Mesothelial cell of epicardium (in vitro differentiated cells): ENCODE measurements at regions not wholly inside any gene's neighbourhood (a gene's known extent, or its start where the extent isn't known, plus 50 kb on each side); places are given as distances from the start of the nearest gene placed in this dataset.

Experiments used
- DNase-seq, 2 experiments: peaks; one replicate each; pipeline ENCODE4 v3.0.0; 2021; ENCODE audit warnings: low spot score in 2 of 2; ENCODE audit not compliant: unreplicated experiment in 2 of 2
- H3K27ac Mint-ChIP-seq: 2 replicates; pipeline ENCODE4 v1.8.0; 2021; ENCODE audit warnings: mixed read lengths
- H3K27me3 Mint-ChIP-seq: 2 replicates; pipeline ENCODE4 v1.8.0; 2021; ENCODE audit warnings: low read depth, mixed read lengths
- H3K36me3 Mint-ChIP-seq: 2 replicates; pipeline ENCODE4 v1.8.0; 2021; ENCODE audit warnings: mixed read lengths
- H3K4me1 Mint-ChIP-seq: 2 replicates; pipeline ENCODE4 v1.8.0; 2021; ENCODE audit warnings: mixed read lengths
- H3K4me3 Mint-ChIP-seq: 2 replicates; pipeline ENCODE4 v1.8.0; 2021; ENCODE audit warnings: mild to moderate bottlenecking, moderate library complexity, mixed read lengths
- H3K9me3 Mint-ChIP-seq: 2 replicates; pipeline ENCODE4 v1.8.0; 2021; ENCODE audit warnings: mixed read lengths
- CTCF ChIP-seq: fragments of 200-600 bp; sonication (generic); IDR thresholded peaks from one replicate; pipeline ENCODE4 v1.5.0; 2021; ENCODE audit warnings: antibody characterized with exemption; ENCODE audit not compliant: unreplicated experiment

DNA sequence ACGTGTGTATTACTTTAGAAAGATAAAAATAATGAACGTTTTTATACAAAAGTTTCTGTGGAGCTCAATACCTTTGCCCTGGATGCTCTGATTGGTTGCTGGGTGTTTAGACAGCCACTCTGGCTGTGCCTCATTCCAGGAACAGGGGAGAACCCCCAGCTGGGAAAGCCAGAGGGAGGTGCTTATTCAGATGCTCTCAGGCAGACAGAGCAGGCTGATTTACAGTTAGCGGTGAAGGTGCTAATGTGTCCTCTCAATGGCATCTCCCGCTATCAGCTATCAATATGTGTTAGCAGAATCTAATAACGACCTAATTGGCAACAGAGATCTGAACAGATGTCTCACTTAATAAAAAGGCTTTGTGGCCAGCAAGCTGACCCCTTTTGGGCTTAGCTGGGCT is 402.3 kb downstream of the NUAK1 start:
- TF ChIP-seq CTCF, result no peak
- H3K27me3 Mint-ChIP-seq, result no peaks in the 10 kb centered on the region
- H3K36me3 Mint-ChIP-seq, result no peaks in the 10 kb centered on the region
- no peak overlapping the region for H3K4me3 Mint-ChIP-seq
- DNase-seq, result no peak
- H3K9me3 Mint-ChIP-seq, result no peaks in the 10 kb centered on the region
- H3K4me1 Mint-ChIP-seq, result peaks cover 11% of the 10 kb centered on the region
- no peak overlapping the region for H3K27ac Mint-ChIP-seq

DNA sequence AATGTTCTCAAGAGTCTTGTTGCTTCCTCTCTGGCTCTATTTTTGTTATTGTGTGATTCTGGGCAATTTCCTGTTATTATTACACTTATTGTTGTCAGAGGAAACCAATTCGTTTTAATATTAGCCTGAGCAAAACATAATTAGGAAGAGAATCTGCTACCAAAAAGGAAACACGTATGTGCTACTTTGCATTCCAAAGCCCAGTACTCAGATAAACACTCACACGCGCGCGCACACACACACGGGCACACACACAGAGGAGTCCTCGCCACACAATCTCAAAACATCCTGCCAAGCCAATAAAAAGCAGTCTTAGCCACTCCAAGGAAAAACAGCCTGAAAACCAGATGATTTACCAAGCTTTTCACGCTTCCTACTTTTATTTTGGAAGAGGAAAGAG is 400.7 kb downstream of the NUAK1 start:
- H3K36me3 Mint-ChIP-seq, result no peaks in the 10 kb centered on the region
- no peaks in the 10 kb centered on the region for H3K27me3 Mint-ChIP-seq
- no peak overlapping the region for H3K27ac Mint-ChIP-seq
- no peak for TF ChIP-seq CTCF
- no peak overlapping the region for H3K4me3 Mint-ChIP-seq
- peaks cover 16% of the 10 kb centered on the region for H3K4me1 Mint-ChIP-seq
- DNase-seq, result no peak
- H3K9me3 Mint-ChIP-seq, result no peaks in the 10 kb centered on the region

DNA sequence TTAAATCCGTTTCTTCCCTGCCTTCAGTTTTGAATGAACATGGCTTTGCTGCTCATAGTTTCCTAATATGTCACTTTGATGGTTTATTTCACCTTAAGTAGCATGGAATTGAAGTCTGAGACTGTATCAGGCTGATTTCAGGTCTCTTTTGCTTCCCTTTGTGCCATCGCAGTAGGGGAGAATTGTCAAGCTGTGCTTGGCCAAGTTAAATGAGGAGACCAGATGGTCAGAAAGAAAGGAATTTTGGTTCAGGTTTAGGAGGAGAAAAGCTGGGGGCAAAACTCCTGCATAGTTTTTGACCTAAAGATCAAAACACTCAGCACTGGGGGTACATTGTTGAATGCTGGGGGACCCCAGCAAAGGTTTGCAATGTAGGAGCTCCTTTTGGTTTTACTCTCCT is 398.4 kb downstream of the NUAK1 start:
- H3K9me3 Mint-ChIP-seq, result no peaks in the 10 kb centered on the region
- no peak overlapping the region for H3K4me3 Mint-ChIP-seq
- DNase-seq, result no peak
- H3K27ac Mint-ChIP-seq, result no peak overlapping the region
- no peak for TF ChIP-seq CTCF
- H3K27me3 Mint-ChIP-seq, result no peaks in the 10 kb centered on the region
- peaks cover 16% of the 10 kb centered on the region for H3K4me1 Mint-ChIP-seq
- no peaks in the 10 kb centered on the region for H3K36me3 Mint-ChIP-seq

DNA sequence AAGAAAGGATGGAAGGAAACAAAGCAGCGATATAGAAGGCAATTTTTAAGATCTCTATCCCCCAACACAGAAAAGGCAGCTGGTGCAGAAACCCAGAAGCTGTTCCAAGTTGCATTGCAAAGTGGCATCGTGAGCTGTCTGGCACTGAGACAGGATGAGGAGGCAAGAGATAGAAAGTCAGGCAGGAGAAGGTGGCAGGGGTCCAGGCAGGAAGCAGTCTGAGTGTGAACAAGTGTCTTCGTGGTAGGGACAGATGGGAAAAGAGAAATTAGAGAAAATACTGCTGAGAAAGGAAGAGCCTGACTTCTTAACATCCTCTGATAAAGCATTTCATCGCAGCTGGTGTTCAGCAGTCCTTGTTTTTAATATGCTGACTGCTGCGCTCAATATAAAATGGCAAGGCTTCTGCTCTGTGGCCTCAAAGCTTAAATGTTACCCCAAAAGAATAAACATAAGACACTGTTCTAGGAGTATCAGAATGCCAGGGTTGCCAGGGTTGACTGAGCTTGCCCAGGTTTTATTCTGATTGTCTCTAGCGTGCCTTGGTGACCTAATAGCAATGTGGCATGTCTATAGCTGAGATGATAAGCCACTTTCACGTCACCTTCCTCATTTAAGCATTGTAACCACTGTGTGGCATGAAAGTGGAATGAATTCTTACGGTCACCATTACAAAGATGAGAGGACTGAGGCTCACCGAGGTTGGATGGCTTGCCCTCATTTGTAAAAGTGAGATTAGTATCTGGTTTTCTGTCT is 397.6 kb downstream of the NUAK1 start:
- no peak overlapping the region for H3K4me3 Mint-ChIP-seq
- no peak for DNase-seq

DNA sequence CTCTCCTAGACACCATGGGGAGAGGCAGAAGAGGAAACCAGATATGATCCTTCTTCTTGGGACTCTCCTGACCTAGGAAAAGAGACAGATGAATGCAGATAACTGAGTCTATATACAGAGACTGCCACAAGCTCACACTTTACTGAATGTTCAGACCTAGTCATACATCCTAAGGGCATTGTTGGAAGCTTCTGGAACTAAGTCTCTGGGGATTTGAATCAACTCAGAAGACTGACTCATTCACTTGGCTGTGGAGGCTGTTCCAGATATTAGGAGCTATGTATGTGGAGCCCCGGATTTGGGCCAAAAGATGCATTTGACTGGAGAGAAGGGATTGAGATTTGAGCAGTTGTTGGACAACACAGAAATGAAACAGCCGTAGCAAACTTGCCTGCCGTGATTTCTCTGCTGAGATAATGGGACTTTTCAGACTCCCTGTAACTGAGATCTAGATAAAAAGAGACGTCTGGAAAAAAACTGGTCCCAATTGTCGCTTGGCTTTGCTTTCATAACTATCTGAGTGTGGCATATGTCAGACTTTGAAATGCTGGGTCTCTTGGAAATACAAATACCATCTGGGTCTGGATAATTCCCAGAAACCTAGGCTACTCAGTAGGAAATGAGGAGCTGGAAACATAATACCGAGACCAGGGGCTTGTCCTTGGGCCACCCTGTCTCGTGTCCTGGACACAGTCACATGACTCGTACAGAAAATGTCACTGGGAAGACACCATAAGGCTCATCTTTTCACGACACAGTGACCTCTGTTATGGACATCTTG is 396.8 kb downstream of the NUAK1 start:
- H3K27ac Mint-ChIP-seq, result peak overlapping the region; percentile 43
- no peak for TF ChIP-seq CTCF
- no peaks in the 10 kb centered on the region for H3K27me3 Mint-ChIP-seq

More for the DNA sequence above, 397.6 kb downstream of the NUAK1 start:
- Mint-ChIP-seq H3K4me1 (peaks cover 12% of the 10 kb centered on the region), H3K27ac (no peak overlapping the region), H3K27me3 (no peaks in the 10 kb centered on the region), H3K36me3 (no peaks in the 10 kb centered on the region), H3K9me3 (no peaks in the 10 kb centered on the region)
- no peak for TF ChIP-seq CTCF

More for the DNA sequence above, 396.8 kb downstream of the NUAK1 start:
- Mint-ChIP-seq H3K4me3 (no peak overlapping the region), H3K9me3 (no peaks in the 10 kb centered on the region), H3K4me1 (peaks cover 12% of the 10 kb centered on the region), H3K36me3 (no peaks in the 10 kb centered on the region)
- no peak for DNase-seq
